ENCODE measurements at regions not wholly inside any gene's neighbourhood (a gene's known extent, or its start where the extent isn't known, plus 50 kb on each side); places are given as distances from the start of the nearest gene placed in this dataset.
"Not testable (repeated sequence)": the region's sequence is repeated elsewhere in the genome, so short reads cannot be mapped to it uniquely, and the experiment has no call there.

- Mint-ChIP-seq H3K4me1 (ENCODE audit: low read depth) (no peaks in the 10 kb centered on the region), H3K4me3 (no peak overlapping the region), H3K27me3 (peaks cover 4% of the 10 kb centered on the region), H3K36me3 (ENCODE audit: low read depth) (no peaks in the 10 kb centered on the region), H3K9me3 (no peaks in the 10 kb centered on the region), H3K27ac (no peak overlapping the region)
- DNase-seq: no peak
Observed at GRCh38 chr9:22170556-22170955, 161.5 kb upstream of the CDKN2B start.

GRCh38 chr9:22170990-22171670, 162.0 kb upstream of the CDKN2B start:
- Mint-ChIP-seq H3K9me3 (no peaks in the 10 kb centered on the region), H3K27me3 (peaks cover 3% of the 10 kb centered on the region), H3K4me3 (no peak overlapping the region)

GRCh38 chr9:22171691-22172090, 162.6 kb upstream of the CDKN2B start:
- Mint-ChIP-seq H3K36me3 (ENCODE audit: low read depth) (no peaks in the 10 kb centered on the region), H3K9me3 (no peaks in the 10 kb centered on the region), H3K27ac (no peak overlapping the region), H3K4me3 (no peak overlapping the region), H3K4me1 (ENCODE audit: low read depth) (peaks cover 9% of the 10 kb centered on the region), H3K27me3 (peaks cover 8% of the 10 kb centered on the region)
- no peak for DNase-seq

More at GRCh38 chr9:22170990-22171670, 162.0 kb upstream of the CDKN2B start:
- Mint-ChIP-seq H3K4me1 (ENCODE audit: low read depth) (peaks cover 5% of the 10 kb centered on the region), H3K36me3 (ENCODE audit: low read depth) (no peaks in the 10 kb centered on the region), H3K27ac (no peak overlapping the region)
- DNase-seq: no peak

GRCh38 chr9:22173908-22174307, 164.8 kb upstream of the CDKN2B start:
- H3K36me3 Mint-ChIP-seq (ENCODE audit: low read depth): no peaks in the 10 kb centered on the region
- no peak for DNase-seq
- peaks cover 4% of the 10 kb centered on the region for H3K9me3 Mint-ChIP-seq
- H3K27me3 Mint-ChIP-seq: peaks cover 20% of the 10 kb centered on the region
- H3K4me3 Mint-ChIP-seq: no peak overlapping the region
- H3K27ac Mint-ChIP-seq: no peak overlapping the region
- H3K4me1 Mint-ChIP-seq (ENCODE audit: low read depth): peaks cover 9% of the 10 kb centered on the region

- H3K9me3 Mint-ChIP-seq: peaks cover 4% of the 10 kb centered on the region
- no peaks in the 10 kb centered on the region for H3K36me3 Mint-ChIP-seq (ENCODE audit: low read depth)
- no peak overlapping the region for H3K27ac Mint-ChIP-seq
- H3K4me3 Mint-ChIP-seq: no peak overlapping the region
- no peak for DNase-seq
- H3K27me3 Mint-ChIP-seq: peaks cover 38% of the 10 kb centered on the region
- H3K4me1 Mint-ChIP-seq (ENCODE audit: low read depth): peaks cover 9% of the 10 kb centered on the region
Observed at GRCh38 chr9:22175972-22176545, 167.0 kb upstream of the CDKN2B start.

GRCh38 chr9:22181021-22181420, 171.9 kb upstream of the CDKN2B start:
- H3K4me3 Mint-ChIP-seq; H3K9me3 Mint-ChIP-seq; DNase-seq; H3K27ac Mint-ChIP-seq; H3K4me1 Mint-ChIP-seq (ENCODE audit: low read depth); H3K36me3 Mint-ChIP-seq (ENCODE audit: low read depth): not testable (repeated sequence)
- peaks cover 42% of the 10 kb centered on the region for H3K27me3 Mint-ChIP-seq

GRCh38 chr9:22189471-22189870, 180.4 kb upstream of the CDKN2B start:
- H3K27me3 Mint-ChIP-seq: peaks cover 3% of the 10 kb centered on the region
- no peak overlapping the region for H3K27ac Mint-ChIP-seq

GRCh38 chr9:22197000-22197399, 187.9 kb upstream of the CDKN2B start:
- DNase-seq; H3K27ac Mint-ChIP-seq; H3K4me3 Mint-ChIP-seq; H3K9me3 Mint-ChIP-seq; H3K4me1 Mint-ChIP-seq (ENCODE audit: low read depth); H3K36me3 Mint-ChIP-seq (ENCODE audit: low read depth): not testable (repeated sequence)
- H3K27me3 Mint-ChIP-seq: peaks cover 53% of the 10 kb centered on the region

More at GRCh38 chr9:22189471-22189870, 180.4 kb upstream of the CDKN2B start:
- H3K4me1 Mint-ChIP-seq (ENCODE audit: low read depth): no peaks in the 10 kb centered on the region
- no peaks in the 10 kb centered on the region for H3K36me3 Mint-ChIP-seq (ENCODE audit: low read depth)
- DNase-seq: no peak
- no peak overlapping the region for H3K4me3 Mint-ChIP-seq
- no peaks in the 10 kb centered on the region for H3K9me3 Mint-ChIP-seq

- DNase-seq: no peak
- H3K27me3 Mint-ChIP-seq: peaks cover 64% of the 10 kb centered on the region
- no peak overlapping the region for H3K4me3 Mint-ChIP-seq
- H3K36me3 Mint-ChIP-seq (ENCODE audit: low read depth): no peaks in the 10 kb centered on the region
- no peaks in the 10 kb centered on the region for H3K9me3 Mint-ChIP-seq
- H3K4me1 Mint-ChIP-seq (ENCODE audit: low read depth): peaks cover 9% of the 10 kb centered on the region
- no peak overlapping the region for H3K27ac Mint-ChIP-seq
Observed at GRCh38 chr9:22198681-22199080, 189.6 kb upstream of the CDKN2B start.

GRCh38 chr9:22201256-22201655, 192.2 kb upstream of the CDKN2B start:
- no peaks in the 10 kb centered on the region for H3K9me3 Mint-ChIP-seq
- no peaks in the 10 kb centered on the region for H3K36me3 Mint-ChIP-seq (ENCODE audit: low read depth)
- no peak overlapping the region for H3K4me3 Mint-ChIP-seq
- DNase-seq: no peak
- peaks cover 12% of the 10 kb centered on the region for H3K4me1 Mint-ChIP-seq (ENCODE audit: low read depth)
- H3K27ac Mint-ChIP-seq: no peak overlapping the region
- peaks cover 55% of the 10 kb centered on the region for H3K27me3 Mint-ChIP-seq

- Mint-ChIP-seq H3K9me3 (no peaks in the 10 kb centered on the region), H3K36me3 (ENCODE audit: low read depth) (no peaks in the 10 kb centered on the region), H3K27ac (no peak overlapping the region), H3K4me1 (ENCODE audit: low read depth) (peaks cover 15% of the 10 kb centered on the region), H3K4me3 (no peak overlapping the region), H3K27me3 (peaks cover 32% of the 10 kb centered on the region)
- DNase-seq: no peak
Observed at GRCh38 chr9:22203371-22204138, 194.4 kb upstream of the CDKN2B start.

GRCh38 chr9:22204240-22204639, 195.1 kb upstream of the CDKN2B start:
- Mint-ChIP-seq H3K4me1 (ENCODE audit: low read depth) (peaks cover 22% of the 10 kb centered on the region), H3K36me3 (ENCODE audit: low read depth) (no peaks in the 10 kb centered on the region), H3K27ac (no peak overlapping the region), H3K27me3 (peaks cover 29% of the 10 kb centered on the region), H3K4me3 (no peak overlapping the region), H3K9me3 (peaks cover under 1% of the 10 kb centered on the region)
- no peak for DNase-seq

GRCh38 chr9:22206833-22207232, 197.7 kb upstream of the CDKN2B start:
- no peak for DNase-seq
- Mint-ChIP-seq H3K4me3 (no peak overlapping the region), H3K27me3 (peaks cover 11% of the 10 kb centered on the region), H3K27ac (no peak overlapping the region), H3K4me1 (ENCODE audit: low read depth) (peaks cover 42% of the 10 kb centered on the region), H3K9me3 (peaks cover 2% of the 10 kb centered on the region), H3K36me3 (ENCODE audit: low read depth) (no peaks in the 10 kb centered on the region)

GRCh38 chr9:22208846-22209585, 199.9 kb upstream of the CDKN2B start:
- DNase-seq: peak; percentile 41
- peaks cover 36% of the 10 kb centered on the region for H3K4me1 Mint-ChIP-seq (ENCODE audit: low read depth)
- peak overlapping the region; percentile 38 for H3K4me3 Mint-ChIP-seq
- peaks cover 2% of the 10 kb centered on the region for H3K9me3 Mint-ChIP-seq
- no peaks in the 10 kb centered on the region for H3K36me3 Mint-ChIP-seq (ENCODE audit: low read depth)
- no peaks in the 10 kb centered on the region for H3K27me3 Mint-ChIP-seq
- H3K27ac Mint-ChIP-seq: peak overlapping the region; percentile 81

All from activated T-cell treated with anti-CD3 and anti-CD28 coated beads, Interleukin-2, amount 50 U/mL, for 24 hours (primary cell).